Stimulated activated CD8-positive, alpha-beta memory T cell treated with anti-CD3 and anti-CD28 coated beads, Interleukin-7, amount 100 ng/mL, for 4 hours (primary cell): ENCODE measurements at regions not wholly inside any gene's neighbourhood (a gene's known extent, or its start where the extent isn't known, plus 50 kb on each side); places are given as distances from the start of the nearest gene placed in this dataset.

ENCODE experiments used
- DNase-seq, 2 donors: peaks; one replicate each; pipeline ENCODE4 v3.0.0-alpha.2; 2020; ENCODE audit warnings: low read depth in 2 of 2

GRCh38 chr16:56093055-56093454, 98.2 kb upstream of the GNAO1 start:
- no peak for DNase-seq

GRCh38 chr16:56090076-56090475, 101.2 kb upstream of the GNAO1 start:
- DNase-seq: no peak

GRCh38 chr16:56087626-56088025, 103.7 kb upstream of the GNAO1 start:
- DNase-seq: no peak

- no peak for DNase-seq
Measured at GRCh38 chr16:56081371-56081770, 109.9 kb upstream of the GNAO1 start.

- DNase-seq: no peak
Measured at GRCh38 chr16:56075732-56076388, 115.4 kb upstream of the GNAO1 start.

GRCh38 chr16:56073508-56073907, 117.8 kb upstream of the GNAO1 start:
- no peak for DNase-seq

- no peak for DNase-seq
Measured at GRCh38 chr16:56072096-56072495, 119.2 kb upstream of the GNAO1 start.

- no peak for DNase-seq
Measured at GRCh38 chr16:56068816-56069215, 122.5 kb upstream of the GNAO1 start.

- no peak for DNase-seq
Measured at GRCh38 chr16:56068314-56068713, 123.0 kb upstream of the GNAO1 start.

GRCh38 chr16:56067406-56067805, 123.9 kb upstream of the GNAO1 start:
- no peak for DNase-seq

GRCh38 chr16:56066617-56067016, 124.7 kb upstream of the GNAO1 start:
- DNase-seq: no peak

- no peak for DNase-seq
Measured at GRCh38 chr16:56063111-56063510, 128.2 kb upstream of the GNAO1 start.

- DNase-seq: no peak
Measured at GRCh38 chr16:56057151-56057550, 134.1 kb upstream of the GNAO1 start.

GRCh38 chr16:56050916-56051315, 140.4 kb upstream of the GNAO1 start:
- DNase-seq: no peak

GRCh38 chr16:56048425-56049105, 142.7 kb upstream of the GNAO1 start:
- no peak for DNase-seq

- DNase-seq: no peak
Measured at GRCh38 chr16:56047307-56048234, 143.7 kb upstream of the GNAO1 start.

GRCh38 chr16:56042416-56042815, 148.9 kb upstream of the GNAO1 start:
- DNase-seq: no peak

GRCh38 chr16:56041556-56042140, 149.6 kb upstream of the GNAO1 start:
- no peak for DNase-seq

GRCh38 chr16:56038564-56039098, 152.7 kb upstream of the GNAO1 start:
- DNase-seq: no peak

- no peak for DNase-seq
Measured at GRCh38 chr16:56032072-56032471, 156.9 kb upstream of the CES5A start.

- DNase-seq: no peak
Measured at GRCh38 chr16:56029026-56029425, 153.9 kb upstream of the CES5A start.

GRCh38 chr16:56022818-56023217, 147.6 kb upstream of the CES5A start:
- DNase-seq: no peak
